Osteoblast (primary cell): ENCODE measurements at regions not wholly inside any gene's neighbourhood (a gene's known extent, or its start where the extent isn't known, plus 50 kb on each side); places are given as distances from the start of the nearest gene placed in this dataset.

Experiments
- DNase-seq: peaks from one replicate; pipeline ENCODE4 v3.0.0; 2011; ENCODE audit warnings: low spot score, mixed read lengths; ENCODE audit not compliant: insufficient read length; ENCODE audit errors: missing footprints
- H2AFZ ChIP-seq: 2 replicates; pipeline ENCODE4 v1.6.0; 2011; ENCODE audit warnings: mild to moderate bottlenecking, low read length
- H3K27ac ChIP-seq: 2 replicates; pipeline ENCODE4 v1.5.1; 2011; ENCODE audit warnings: mild to moderate bottlenecking, low read depth, low read length, moderate library complexity
- H3K27me3 ChIP-seq: 2 replicates; pipeline ENCODE4 v1.6.0; 2012; ENCODE audit warnings: mild to moderate bottlenecking, control low read depth, inconsistent platforms, low read length, moderate library complexity; ENCODE audit not compliant: insufficient read depth
- H3K36me3 ChIP-seq: 2 replicates; pipeline ENCODE4 v1.5.1; 2011; ENCODE audit warnings: mild to moderate bottlenecking, low read length, control low read depth, moderate library complexity; ENCODE audit not compliant: insufficient read depth
- H3K4me1 ChIP-seq: 2 replicates; pipeline ENCODE4 v1.5.1; 2011; ENCODE audit warnings: mild to moderate bottlenecking, low read length, control low read depth, moderate library complexity; ENCODE audit not compliant: insufficient read depth
- H3K4me2 ChIP-seq: 2 replicates; pipeline ENCODE4 v1.6.0; 2011; ENCODE audit warnings: mild to moderate bottlenecking, low read length; ENCODE audit not compliant: insufficient read depth
- H3K4me3 ChIP-seq: fragments of 200-600 bp; sonication (generic); 3 replicates; pipeline ENCODE4 v1.5.1; 2012; ENCODE audit warnings: mild to moderate bottlenecking, low read length, inconsistent platforms; ENCODE audit not compliant: insufficient read depth
- H3K79me2 ChIP-seq: 2 replicates; pipeline ENCODE4 v1.6.0; 2012; ENCODE audit warnings: mild to moderate bottlenecking, low read length, control low read depth, inconsistent platforms; ENCODE audit not compliant: insufficient read depth
- H3K9me3 ChIP-seq: 2 replicates; pipeline ENCODE4 v1.5.1; 2011; ENCODE audit warnings: low read depth, low read length, control low read depth
- H4K20me1 ChIP-seq: 2 replicates; pipeline ENCODE4 v1.6.0; 2012; ENCODE audit warnings: mild to moderate bottlenecking, low read length, control low read depth; ENCODE audit not compliant: insufficient read depth
- TF ChIP-seq, protein P1 (sequence below): IDR thresholded peaks from 2 replicates; pipeline ENCODE4 v1.5.1; 2011; ENCODE audit warnings: mild to moderate bottlenecking, low read depth, low read length, moderate library complexity; ENCODE audit errors: extremely low read depth

DNA sequence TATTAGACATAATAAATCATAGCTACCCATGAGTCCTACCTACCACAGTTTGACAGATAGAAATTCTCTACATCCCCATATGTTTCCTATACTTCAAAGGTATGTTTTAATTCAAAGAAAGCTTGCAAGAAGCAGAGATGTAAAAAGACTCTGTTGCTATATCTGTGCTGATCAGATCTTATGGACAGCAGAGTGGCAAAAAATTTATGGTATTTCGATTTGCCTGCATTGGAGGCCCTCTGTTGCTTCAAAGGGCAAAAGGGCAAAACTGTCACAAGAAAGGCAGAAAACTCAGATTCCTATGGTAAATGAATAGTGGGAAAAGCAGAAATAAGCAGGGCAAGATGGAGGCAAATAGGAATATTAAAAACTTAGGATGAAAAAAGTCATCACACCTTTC lies 447.8 kb upstream of the SPHKAP start:
- Histone ChIP-seq H2AFZ (no peak overlapping the region), H3K9me3 (no peaks in the 10 kb centered on the region), H3K36me3 (no peaks in the 10 kb centered on the region), H3K27ac (no peak overlapping the region), H3K27me3 (no peaks in the 10 kb centered on the region), H3K79me2 (no peaks in the 10 kb centered on the region), H3K4me2 (no peak overlapping the region), H4K20me1 (no peaks in the 10 kb centered on the region), H3K4me3 (no peak overlapping the region), H3K4me1 (no peaks in the 10 kb centered on the region)
- DNase-seq: no peak
- TF ChIP-seq, protein P1, sequence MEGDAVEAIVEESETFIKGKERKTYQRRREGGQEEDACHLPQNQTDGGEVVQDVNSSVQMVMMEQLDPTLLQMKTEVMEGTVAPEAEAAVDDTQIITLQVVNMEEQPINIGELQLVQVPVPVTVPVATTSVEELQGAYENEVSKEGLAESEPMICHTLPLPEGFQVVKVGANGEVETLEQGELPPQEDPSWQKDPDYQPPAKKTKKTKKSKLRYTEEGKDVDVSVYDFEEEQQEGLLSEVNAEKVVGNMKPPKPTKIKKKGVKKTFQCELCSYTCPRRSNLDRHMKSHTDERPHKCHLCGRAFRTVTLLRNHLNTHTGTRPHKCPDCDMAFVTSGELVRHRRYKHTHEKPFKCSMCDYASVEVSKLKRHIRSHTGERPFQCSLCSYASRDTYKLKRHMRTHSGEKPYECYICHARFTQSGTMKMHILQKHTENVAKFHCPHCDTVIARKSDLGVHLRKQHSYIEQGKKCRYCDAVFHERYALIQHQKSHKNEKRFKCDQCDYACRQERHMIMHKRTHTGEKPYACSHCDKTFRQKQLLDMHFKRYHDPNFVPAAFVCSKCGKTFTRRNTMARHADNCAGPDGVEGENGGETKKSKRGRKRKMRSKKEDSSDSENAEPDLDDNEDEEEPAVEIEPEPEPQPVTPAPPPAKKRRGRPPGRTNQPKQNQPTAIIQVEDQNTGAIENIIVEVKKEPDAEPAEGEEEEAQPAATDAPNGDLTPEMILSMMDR: no peak

DNA sequence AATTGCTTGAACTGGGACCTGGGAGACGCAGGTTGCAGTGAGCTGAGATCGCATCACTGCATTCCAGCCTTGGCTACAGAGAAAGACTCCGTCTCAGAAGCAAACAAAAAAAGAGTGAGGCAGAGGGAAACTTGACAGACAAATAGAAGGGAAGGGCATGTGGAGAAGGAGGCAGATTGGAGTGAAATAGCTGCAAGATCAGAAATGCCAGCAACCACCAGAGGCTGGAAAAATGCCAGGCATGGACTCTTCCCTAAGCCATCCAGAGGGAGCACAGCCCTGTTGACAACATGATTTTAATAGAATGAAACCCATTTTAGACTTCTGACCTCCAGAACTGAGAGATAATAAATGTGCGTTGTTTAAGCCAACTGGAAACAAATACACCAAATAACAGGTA lies 447.2 kb upstream of the SPHKAP start:
- DNase-seq: no peak
- TF ChIP-seq, protein P1: no peak

DNA sequence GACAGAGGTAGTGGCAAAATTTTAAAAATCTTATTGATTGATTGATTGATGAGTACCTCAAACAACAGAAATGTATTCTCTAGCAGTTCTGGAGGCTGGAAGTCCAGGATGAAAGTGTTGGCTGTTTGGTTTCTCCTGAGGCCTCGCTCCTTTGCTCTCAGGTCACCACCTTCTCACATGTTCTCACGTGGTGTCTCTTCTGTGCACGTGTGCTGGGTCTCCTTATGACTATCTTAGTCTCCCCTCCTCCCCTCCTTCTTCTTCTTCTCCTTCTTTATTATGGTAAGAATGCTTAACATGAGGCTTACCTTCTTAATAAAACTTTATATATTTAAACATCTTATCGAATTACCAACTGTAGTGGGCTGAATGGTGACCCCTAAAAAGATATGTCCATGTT lies 446.0 kb upstream of the SPHKAP start:
- TF ChIP-seq, protein P1: no peak
- Histone ChIP-seq H3K4me1 (no peaks in the 10 kb centered on the region), H2AFZ (no peak overlapping the region), H3K79me2 (no peaks in the 10 kb centered on the region), H3K36me3 (no peaks in the 10 kb centered on the region), H3K4me2 (no peak overlapping the region), H3K27ac (no peak overlapping the region), H3K4me3 (no peak overlapping the region), H4K20me1 (no peaks in the 10 kb centered on the region), H3K9me3 (no peaks in the 10 kb centered on the region), H3K27me3 (no peaks in the 10 kb centered on the region)
- no peak for DNase-seq

More for the DNA sequence above, 447.2 kb upstream of the SPHKAP start:
- Histone ChIP-seq H3K4me2 (no peak overlapping the region), H3K36me3 (no peaks in the 10 kb centered on the region), H4K20me1 (no peaks in the 10 kb centered on the region), H3K27ac (no peak overlapping the region), H3K4me1 (no peaks in the 10 kb centered on the region), H2AFZ (no peak overlapping the region), H3K9me3 (no peaks in the 10 kb centered on the region), H3K27me3 (no peaks in the 10 kb centered on the region), H3K4me3 (no peak overlapping the region), H3K79me2 (no peaks in the 10 kb centered on the region)

DNA sequence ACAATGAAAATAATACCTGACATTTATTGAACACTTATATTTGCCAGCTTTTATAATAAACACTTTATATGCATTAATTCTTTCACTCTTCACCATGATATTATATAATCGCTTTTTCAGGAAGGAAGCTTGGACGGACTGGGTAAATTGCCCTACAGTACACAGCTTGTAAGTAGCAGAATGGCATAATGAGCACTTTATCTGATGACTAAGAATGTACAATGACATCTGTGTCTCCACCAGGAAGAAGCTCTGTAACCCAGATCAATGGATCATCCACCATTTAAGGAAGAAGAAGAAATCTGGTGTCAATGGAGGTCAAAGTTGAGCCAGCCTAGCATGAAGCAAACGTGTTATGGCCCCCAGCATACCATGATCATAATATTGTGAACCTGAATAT lies 444.0 kb upstream of the SPHKAP start:
- no peaks in the 10 kb centered on the region for H3K79me2 ChIP-seq
- TF ChIP-seq, protein P1: no peak
- H3K27me3 ChIP-seq: no peaks in the 10 kb centered on the region
- H3K4me1 ChIP-seq: no peaks in the 10 kb centered on the region
- no peaks in the 10 kb centered on the region for H3K36me3 ChIP-seq
- no peak overlapping the region for H3K27ac ChIP-seq
- no peaks in the 10 kb centered on the region for H4K20me1 ChIP-seq
- no peak overlapping the region for H3K4me3 ChIP-seq
- no peak overlapping the region for H3K4me2 ChIP-seq
- H3K9me3 ChIP-seq: no peaks in the 10 kb centered on the region
- H2AFZ ChIP-seq: no peak overlapping the region
- no peak for DNase-seq
